HCT116 (cell line): ENCODE measurements at regions not wholly inside any gene's neighbourhood (a gene's known extent, or its start where the extent isn't known, plus 50 kb on each side); places are given as distances from the start of the nearest gene placed in this dataset.

Experiments
- ATAC-seq: fragments of 200-7000 bp; cut with Tn5 transposase; 2 replicates; pipeline ENCODE4 v1.9.1; 2020; ENCODE audit warnings: mild to moderate bottlenecking, moderate library complexity
- BruUV-seq: library from RNA; stranded (reverse); fragments of 400-500 nt; replicated peaks from 2 replicates; lab custom pipeline; 2021; lab: Mats Ljungman, UMichigan
- CTCF ChIA-PET: fragments of 300-600 bp; sonication (Branson Sonifier 250); formaldehyde crosslinking; loops from one replicate; lab custom pipeline; 2021; ENCODE audit warnings: antibody characterized with exemption; lab: Charles Lee
- POLR2A ChIA-PET: fragments of 300-600, 350-600 bp; sonication (Branson Sonifier 250); formaldehyde crosslinking; loops from one replicate; lab custom pipeline; 2021; ENCODE audit warnings: antibody characterized with exemption; lab: Charles Lee
- RAD21 ChIA-PET, 2 experiments: fragments of 300-600 bp; sonication (Branson Sonifier 250); formaldehyde crosslinking; loops; one replicate each; lab custom pipeline; 2023; ENCODE audit warnings: low total read pairs in 2 of 2; ENCODE audit not compliant: uncharacterized antibody in 2 of 2, unreplicated experiment in 2 of 2, low non-redundant PET in 1 of 2; lab: Charles Lee
- DNase-seq: peaks from one replicate; pipeline ENCODE4 v3.0.0-alpha.2; 2010; ENCODE audit warnings: low read depth, low spot score
- H2AFZ ChIP-seq: fragments of 200-600 bp; shearing (Covaris generic), sonication (generic); 2 replicates; pipeline ENCODE4 v1.6.1; 2017; ENCODE audit warnings: low read depth, mixed run types, mixed read lengths, antibody characterized with exemption, low read length; ENCODE audit not compliant: poor library complexity, severe bottlenecking
- H3K27ac ChIP-seq: 2 replicates; pipeline ENCODE4 v1.5.1; 2012; ENCODE audit warnings: low read depth, low read length
- H3K27me3 ChIP-seq: fragments of 200-600 bp; sonication (generic); 2 replicates; pipeline ENCODE4 v1.6.1; 2016; ENCODE audit warnings: mixed run types, low read length, mixed read lengths; ENCODE audit not compliant: insufficient read depth
- H3K36me3 ChIP-seq, 2 experiments: fragments of 200-500 bp in 1 of 2; fragments of 200-600 bp in 1 of 2; sonication (Bioruptor generic) in 1 of 2; sonication (generic) in 1 of 2; 2 replicates each; pipeline versions ENCODE4 v1.5.1 to v1.6.1; 2014 to 2016; ENCODE audit warnings: low read length in 2 of 2, inconsistent platforms in 1 of 2, mixed read lengths in 1 of 2, mixed run types in 1 of 2; ENCODE audit not compliant: insufficient read depth in 2 of 2, control insufficient read depth in 1 of 2
- H3K4me1 ChIP-seq, 2 experiments: fragments of 200-600 bp in 1 of 2; sonication (generic) in 1 of 2; 2 replicates each; pipeline versions ENCODE4 v1.5.1 to v1.6.1; 2012 to 2017; ENCODE audit warnings: low read length in 2 of 2, inconsistent platforms in 1 of 2, mild to moderate bottlenecking in 1 of 2, mixed read lengths in 1 of 2, mixed run types in 1 of 2, moderate library complexity in 1 of 2; ENCODE audit not compliant: insufficient read depth in 2 of 2, control insufficient read depth in 1 of 2
- H3K4me2 ChIP-seq: fragments of 200-600 bp; sonication (generic); 2 replicates; pipeline ENCODE4 v1.6.1; 2017; ENCODE audit warnings: mixed run types, low read length, mixed read lengths
- H3K4me3 ChIP-seq, 2 experiments: fragments of 200-600 bp in 1 of 2; sonication (generic) in 1 of 2; replicated peaks in 1 of 2; 2 replicates each; pipeline ENCODE4 v1.5.1; 2011 to 2016; ENCODE audit warnings: low read length in 2 of 2, control low read depth in 1 of 2, low read depth in 1 of 2, mild to moderate bottlenecking in 1 of 2, mixed read lengths in 1 of 2, mixed run types in 1 of 2
- H3K79me2 ChIP-seq: fragments of 200-600 bp; sonication (generic); 2 replicates; pipeline ENCODE4 v1.6.1; 2017; ENCODE audit warnings: mild to moderate bottlenecking, mixed run types, low read length, moderate library complexity, mixed read lengths; ENCODE audit not compliant: insufficient read depth
- H3K9ac ChIP-seq: fragments of 200-600 bp; sonication (generic); 2 replicates; pipeline ENCODE4 v1.6.1; 2016; ENCODE audit warnings: low read length, mixed read lengths
- H3K9me2 ChIP-seq: fragments of 200-600 bp; sonication (generic), shearing (Covaris generic); 2 replicates; pipeline ENCODE4 v1.6.1; 2017; ENCODE audit warnings: mixed run types, mild to moderate bottlenecking, moderate library complexity; ENCODE audit not compliant: insufficient read depth
- H3K9me3 ChIP-seq, 2 experiments: fragments of 200-500 bp in 1 of 2; fragments of 200-600 bp in 1 of 2; sonication (Bioruptor generic) in 1 of 2; sonication (generic) in 1 of 2; 2 replicates each; pipeline ENCODE4 v1.6.1; 2014 to 2017; ENCODE audit warnings: low read length in 2 of 2, mixed read lengths in 2 of 2, inconsistent platforms in 1 of 2, low read depth in 1 of 2, mild to moderate bottlenecking in 1 of 2, mixed run types in 1 of 2, moderate library complexity in 1 of 2; ENCODE audit not compliant: control insufficient read depth in 1 of 2, insufficient read depth in 1 of 2
- H4K20me1 ChIP-seq: fragments of 200-600 bp; sonication (generic), shearing (Covaris generic); 2 replicates; pipeline ENCODE4 v1.6.1; 2017; ENCODE audit warnings: mixed run types, mild to moderate bottlenecking, moderate library complexity; ENCODE audit not compliant: insufficient read depth
- ATF3 ChIP-seq: IDR thresholded peaks from 2 replicates; pipeline ENCODE4 v1.6.1; 2012
- CBX3 ChIP-seq: IDR thresholded peaks from 2 replicates; pipeline ENCODE4 v1.6.1; 2012; ENCODE audit warnings: low read depth
- CEBPB ChIP-seq: IDR thresholded peaks from 2 replicates; pipeline ENCODE4 v1.6.1; 2012; ENCODE audit warnings: low read depth
- CTCF ChIP-seq, 3 experiments: fragments of 200-600 bp in 1 of 3; sonication (generic) in 1 of 3; IDR thresholded peaks in 2 of 3; conservative IDR thresholded peaks in 1 of 3; 2 replicates each; pipeline ENCODE4 v1.5.1; 2012 to 2017; ENCODE audit warnings: low read depth in 2 of 3, low read length in 2 of 3, antibody characterized with exemption in 1 of 3, borderline replicate concordance in 1 of 3, control low read depth in 1 of 3, mild to moderate bottlenecking in 1 of 3, mixed read lengths in 1 of 3, mixed run types in 1 of 3, moderate library complexity in 1 of 3; ENCODE audit not compliant: insufficient read depth in 1 of 3
- EGR1 ChIP-seq: IDR thresholded peaks from 2 replicates; pipeline ENCODE4 v1.6.1; 2012; ENCODE audit warnings: low read depth
- EZH2 ChIP-seq: fragments of 200-600 bp; sonication (generic); IDR thresholded peaks from 2 replicates; pipeline ENCODE4 v1.6.1; 2017; ENCODE audit warnings: antibody characterized with exemption, mixed run types
- FOSL1 ChIP-seq: IDR thresholded peaks from 2 replicates; pipeline ENCODE4 v1.6.1; 2012; ENCODE audit warnings: low read depth
- JUND ChIP-seq: IDR thresholded peaks from 2 replicates; pipeline ENCODE4 v1.6.1; 2012
- MAX ChIP-seq: IDR thresholded peaks from 2 replicates; pipeline ENCODE4 v1.6.1; 2012
- POLR2A ChIP-seq: IDR thresholded peaks from 2 replicates; pipeline ENCODE4 v1.7.0; 2011; ENCODE audit warnings: borderline replicate concordance; ENCODE audit not compliant: insufficient read depth, insufficient read length; ENCODE audit errors: extremely low read depth
- POLR2AphosphoS5 ChIP-seq: IDR thresholded peaks from 2 replicates; pipeline ENCODE4 v1.6.1; 2011; ENCODE audit warnings: mild to moderate bottlenecking, low read depth, low read length, moderate library complexity
- RAD21 ChIP-seq: IDR thresholded peaks from 2 replicates; pipeline ENCODE4 v1.6.1; 2012; ENCODE audit warnings: low read depth, mild to moderate bottlenecking
- REST ChIP-seq: IDR thresholded peaks from 2 replicates; pipeline ENCODE4 v1.6.1; 2012; ENCODE audit warnings: low read depth
- SIN3A ChIP-seq: IDR thresholded peaks from 2 replicates; pipeline ENCODE4 v1.6.1; 2012; ENCODE audit warnings: low read depth
- SP1 ChIP-seq: IDR thresholded peaks from 2 replicates; pipeline ENCODE4 v1.6.1; 2012; ENCODE audit warnings: low read depth
- SRF ChIP-seq: IDR thresholded peaks from 2 replicates; pipeline ENCODE4 v1.6.1; 2012; ENCODE audit warnings: low read depth
- TCF7L2 ChIP-seq: IDR thresholded peaks from 2 replicates; pipeline ENCODE4 v1.7.0; 2011; ENCODE audit warnings: borderline replicate concordance, inconsistent platforms; ENCODE audit not compliant: insufficient read depth, insufficient read length; ENCODE audit errors: extremely low read depth
- YY1 ChIP-seq: IDR thresholded peaks from 2 replicates; pipeline ENCODE4 v1.6.1; 2011; ENCODE audit warnings: low read length, low read depth, moderate library complexity, mild to moderate bottlenecking; ENCODE audit not compliant: insufficient replicate concordance; ENCODE audit errors: extremely low read depth
- ZNF274 ChIP-seq: fragments of 200-500 bp; sonication (Bioruptor generic); IDR thresholded peaks from 2 replicates; pipeline ENCODE4 v1.6.1; 2014; ENCODE audit warnings: mild to moderate bottlenecking, low read depth, low read length, inconsistent platforms
- intact Hi-C: fragments of 100-400 bp; cut with micrococcal nuclease; formaldehyde crosslinking; loops from 2 replicates; pipeline ENCODE4 v1.10.0; 2022
- TF ChIP-seq, protein P1 (sequence below): IDR thresholded peaks from 2 replicates; pipeline ENCODE4 v1.6.1; 2011; ENCODE audit warnings: mild to moderate bottlenecking, low read length, moderate library complexity; ENCODE audit not compliant: insufficient replicate concordance; ENCODE audit errors: extremely low read depth

DNA sequence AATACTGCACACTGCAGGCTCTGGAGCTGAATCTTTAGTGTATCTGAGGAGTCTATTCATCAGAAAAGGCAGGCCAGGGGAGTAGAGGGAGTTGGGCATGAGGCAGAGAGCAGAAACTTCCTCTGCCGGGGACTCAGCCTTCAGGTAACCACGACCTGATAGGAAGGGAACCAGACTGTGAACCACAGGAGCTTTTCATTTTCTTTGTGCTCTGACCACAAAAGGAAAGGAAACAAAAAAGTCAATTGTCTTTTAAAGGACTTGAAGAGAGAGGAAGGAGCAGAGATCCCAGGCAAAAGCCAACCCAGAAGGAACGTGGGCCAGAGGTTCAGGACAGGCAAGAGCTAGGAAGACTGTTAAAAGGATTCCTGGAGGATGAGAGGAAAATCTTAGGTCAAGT, 573.3 kb downstream of the EPHB1 start:
- no peaks in the 10 kb centered on the region for H3K9me2 ChIP-seq
- DNase-seq (no peak), ATAC-seq (no peak)
- ChIA-PET RAD21 (no interaction called here), POLR2A (no interaction called here), CTCF (no interaction called here)
- H2AFZ ChIP-seq: no peak overlapping the region
- H3K9ac ChIP-seq: no peak overlapping the region
- H3K27me3 ChIP-seq: peaks cover 47% of the 10 kb centered on the region
- H3K27ac ChIP-seq: no peak overlapping the region
- H3K79me2 ChIP-seq: no peaks in the 10 kb centered on the region
- H4K20me1 ChIP-seq: no peaks in the 10 kb centered on the region
- H3K4me3 ChIP-seq: no peak overlapping the region
- H3K36me3 ChIP-seq: no peaks in the 10 kb centered on the region
- TF ChIP-seq JUND (no peak), CTCF (IDR thresholded peaks at IDR 0.05 in 2 of 3, conservative IDR thresholded peaks at IDR 0.05 in 1 of 3; ENCODE audit: borderline replicate concordance in 1 of 3, insufficient read depth in 1 of 3, low read depth in 2 of 3, low read length in 2 of 3) (no peak), MAX (no peak), SP1 (no peak), TCF7L2 (no peak), POLR2A (no peak), CEBPB (no peak), FOSL1 (no peak), POLR2AphosphoS5 (no peak), YY1 (no peak), ZNF274 (no peak), CBX3 (no peak), RAD21 (no peak), EGR1 (no peak), ATF3 (no peak), SRF (no peak), SIN3A (no peak), EZH2 (no peak), REST (no peak)
- TF ChIP-seq, protein P1, sequence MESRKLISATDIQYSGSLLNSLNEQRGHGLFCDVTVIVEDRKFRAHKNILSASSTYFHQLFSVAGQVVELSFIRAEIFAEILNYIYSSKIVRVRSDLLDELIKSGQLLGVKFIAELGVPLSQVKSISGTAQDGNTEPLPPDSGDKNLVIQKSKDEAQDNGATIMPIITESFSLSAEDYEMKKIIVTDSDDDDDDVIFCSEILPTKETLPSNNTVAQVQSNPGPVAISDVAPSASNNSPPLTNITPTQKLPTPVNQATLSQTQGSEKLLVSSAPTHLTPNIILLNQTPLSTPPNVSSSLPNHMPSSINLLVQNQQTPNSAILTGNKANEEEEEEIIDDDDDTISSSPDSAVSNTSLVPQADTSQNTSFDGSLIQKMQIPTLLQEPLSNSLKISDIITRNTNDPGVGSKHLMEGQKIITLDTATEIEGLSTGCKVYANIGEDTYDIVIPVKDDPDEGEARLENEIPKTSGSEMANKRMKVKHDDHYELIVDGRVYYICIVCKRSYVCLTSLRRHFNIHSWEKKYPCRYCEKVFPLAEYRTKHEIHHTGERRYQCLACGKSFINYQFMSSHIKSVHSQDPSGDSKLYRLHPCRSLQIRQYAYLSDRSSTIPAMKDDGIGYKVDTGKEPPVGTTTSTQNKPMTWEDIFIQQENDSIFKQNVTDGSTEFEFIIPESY: no peak
- H3K4me2 ChIP-seq: no peak overlapping the region
- no TSS peak for BruUV-seq
- intact Hi-C loops: no loop called here
- H3K9me3 ChIP-seq: no peaks in the 10 kb centered on the region
- H3K4me1 ChIP-seq: no peaks in the 10 kb centered on the region
